Spleen (tissue), 11 donors: ENCODE measurements at regions not wholly inside any gene's neighbourhood (a gene's known extent, or its start where the extent isn't known, plus 50 kb on each side); places are given as distances from the start of the nearest gene placed in this dataset.
A peak's percentile ranks its signal among the peaks of the same experiment; 100 is the strongest.
"Not testable (repeated sequence)": the region's sequence is repeated elsewhere in the genome, so short reads cannot be mapped to it uniquely, and the experiment has no call there.

ENCODE experiments used
- DNase-seq: peaks from one replicate; pipeline ENCODE4 v3.0.0-alpha.2; 2020
- H3K27ac ChIP-seq, 8 donors: fragments of 200-600 bp; sonication (generic) in 7 of 8; 1 replicate in 4 of 8; 2 replicates in 4 of 8; pipeline versions ENCODE4 v1.5.0 to v1.8.0; 2016 to 2021; ENCODE audit warnings: inconsistent platforms in 4 of 8, mild to moderate bottlenecking in 4 of 8, moderate library complexity in 1 of 8
- H3K27me3 ChIP-seq, 7 donors: fragments of 200-600 bp; sonication (generic) in 6 of 7; replicated peaks in 1 of 7; 1 replicate in 4 of 7; 2 replicates in 3 of 7; pipeline versions ENCODE4 v1.5.0 to v1.8.0; 2016 to 2021; ENCODE audit warnings: inconsistent platforms in 3 of 7, mild to moderate bottlenecking in 1 of 7
- H3K36me3 ChIP-seq, 6 donors: fragments of 200-600 bp; sonication (generic) in 5 of 6; 1 replicate in 4 of 6; 2 replicates in 2 of 6; pipeline versions ENCODE4 v1.5.0 to v1.8.0; 2016 to 2021; ENCODE audit warnings: inconsistent platforms in 2 of 6
- H3K4me1 ChIP-seq, 6 donors: fragments of 200-600 bp; sonication (generic) in 5 of 6; 1 replicate in 3 of 6; 2 replicates in 3 of 6; pipeline versions ENCODE4 v1.5.0 to v1.8.0; 2016 to 2021; ENCODE audit warnings: inconsistent platforms in 3 of 6
- H3K4me3 ChIP-seq, 8 donors: fragments of 200-600 bp; sonication (generic) in 7 of 8; 1 replicate in 4 of 8; 2 replicates in 4 of 8; pipeline versions ENCODE4 v1.5.0 to v1.8.0; 2016 to 2021; ENCODE audit warnings: inconsistent platforms in 4 of 8, mild to moderate bottlenecking in 4 of 8, moderate library complexity in 2 of 8
- H3K9me3 ChIP-seq, 8 donors: fragments of 200-600 bp; sonication (generic) in 7 of 8; 1 replicate in 4 of 8; 2 replicates in 4 of 8; pipeline versions ENCODE4 v1.5.0 to v1.8.0; 2016 to 2021; ENCODE audit warnings: inconsistent platforms in 4 of 8
- CTCF ChIP-seq, 11 experiments: fragments of 200-600 bp in 7 of 11; fragments of 450-650 bp in 4 of 11; sonication (generic) in 4 of 11; IDR thresholded peaks in 8 of 11; conservative IDR thresholded peaks in 3 of 11; 1 replicate in 7 of 11; 2 replicates in 4 of 11; pipeline versions ENCODE4 v1.4.0 to v1.8.0; 2016 to 2021; ENCODE audit warnings: antibody characterized with exemption in 11 of 11, inconsistent platforms in 4 of 11, mild to moderate bottlenecking in 1 of 11
- POLR2A ChIP-seq, 3 donors: fragments of 450-650 bp; IDR thresholded peaks; one replicate each; pipeline ENCODE4 v1.5.1; 2017; ENCODE audit warnings: antibody characterized with exemption in 3 of 3, mild to moderate bottlenecking in 1 of 3
- POLR2AphosphoS5 ChIP-seq, 3 donors: sonication (generic); formaldehyde crosslinking; IDR thresholded peaks; one replicate each; pipeline ENCODE4 v1.5.1; 2017; ENCODE audit warnings: antibody characterized with exemption in 3 of 3
- WGBS, 5 donors: extraction: QIAGEN DNeasy Blood & Tissue Kit in 3 of 5; methylation state at CpG; one replicate each; pipeline versions ENCODE4 v1.1.5 to v1.1.7; 2013 to 2018; 5-methylcytosine and 5-hydroxymethylcytosine counted together
- intact Hi-C: fragments of 100-400 bp; cut with DNase I; formaldehyde crosslinking; loops from one replicate; pipeline ENCODE4 v1.15.0; 2023; ENCODE audit warnings: low total_unique reads
- donor health status: healthy with polysubstance abuse.
- donor health status: DM: no; HTN: no; CAD: no; lungs with moderate emphysema.
- donor health status: DM: no; HTN: no; CAD: no.
- donor health status: Bipolar disorder and iron deficiency.
- donor health status: healthy.
- donor health status: DM: no; HTN: no; CAD: no.
- donor health status: DM: yes; HTN: yes; CAD: no.

DNA sequence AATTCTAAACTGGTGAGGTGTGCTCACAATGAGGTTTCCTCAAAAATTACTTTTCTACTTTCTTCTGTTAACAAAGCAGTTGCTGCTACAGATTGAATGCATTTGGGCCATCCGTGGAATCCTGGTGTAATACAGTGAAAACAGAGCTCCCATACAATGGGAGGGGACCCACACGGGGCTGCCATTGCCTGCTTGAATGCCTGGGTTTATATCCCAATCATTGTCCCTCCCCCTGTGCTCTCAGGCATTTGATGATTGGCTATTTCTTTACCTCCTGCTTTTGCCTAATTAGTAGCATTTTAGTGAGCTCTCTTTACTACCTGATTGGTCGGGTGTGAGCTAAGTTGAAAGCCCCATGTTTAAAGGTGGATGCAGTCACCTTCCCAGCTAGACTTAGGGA lies 52.9 kb upstream of the CSF1 start:
- DNase-seq, H3K9me3 ChIP-seq, H3K27me3 ChIP-seq, H3K4me1 ChIP-seq, H3K27ac ChIP-seq, intact Hi-C loops, H3K4me3 ChIP-seq, H3K36me3 ChIP-seq: not testable (repeated sequence)
- 72 to 93% (median 84%) methylated on average over 3 of the region's 3 CpGs for WGBS, 5 donors

- H3K4me3 ChIP-seq, DNase-seq, H3K9me3 ChIP-seq, H3K27me3 ChIP-seq, H3K36me3 ChIP-seq, H3K27ac ChIP-seq, H3K4me1 ChIP-seq, intact Hi-C loops: not testable (repeated sequence)
- 76 to 87% (median 85%) methylated on average over 6 of the region's 6 CpGs for WGBS, 5 donors
These were observed 54.7 kb upstream of the CSF1 start for GRCh38 chr1:109855986-109856385.

DNA sequence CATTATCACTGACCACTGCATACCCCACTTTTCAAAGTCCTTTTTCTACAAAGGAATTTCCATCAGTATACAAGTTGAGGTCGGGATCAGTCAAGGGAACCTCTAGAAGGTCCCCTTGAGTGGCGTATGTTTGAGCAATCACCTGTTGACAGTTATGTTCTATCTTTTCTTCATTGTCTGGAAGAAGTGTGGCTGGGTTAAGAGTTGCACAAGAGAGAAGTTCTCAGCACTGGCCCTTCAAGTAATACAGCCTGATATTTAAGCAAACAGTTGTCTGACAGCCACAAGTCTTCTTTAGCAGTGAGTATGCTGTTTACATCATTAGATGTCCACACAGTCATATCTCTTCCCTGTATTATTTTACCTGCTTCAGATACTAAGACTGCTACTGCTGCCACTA lies 56.7 kb upstream of the CSF1 start:
- H3K9me3 ChIP-seq, H3K27me3 ChIP-seq, DNase-seq, intact Hi-C loops, H3K36me3 ChIP-seq, H3K4me3 ChIP-seq, H3K4me1 ChIP-seq: not testable (repeated sequence)
- whole genome bisulfite sequencing, 5 donors = 48 to 84% (median 76%) methylated on average over 2 of the region's 2 CpGs
- peak overlapping the region in 4 of 8 donors; percentile 29 to 67 (median 49) for H3K27ac ChIP-seq

DNA sequence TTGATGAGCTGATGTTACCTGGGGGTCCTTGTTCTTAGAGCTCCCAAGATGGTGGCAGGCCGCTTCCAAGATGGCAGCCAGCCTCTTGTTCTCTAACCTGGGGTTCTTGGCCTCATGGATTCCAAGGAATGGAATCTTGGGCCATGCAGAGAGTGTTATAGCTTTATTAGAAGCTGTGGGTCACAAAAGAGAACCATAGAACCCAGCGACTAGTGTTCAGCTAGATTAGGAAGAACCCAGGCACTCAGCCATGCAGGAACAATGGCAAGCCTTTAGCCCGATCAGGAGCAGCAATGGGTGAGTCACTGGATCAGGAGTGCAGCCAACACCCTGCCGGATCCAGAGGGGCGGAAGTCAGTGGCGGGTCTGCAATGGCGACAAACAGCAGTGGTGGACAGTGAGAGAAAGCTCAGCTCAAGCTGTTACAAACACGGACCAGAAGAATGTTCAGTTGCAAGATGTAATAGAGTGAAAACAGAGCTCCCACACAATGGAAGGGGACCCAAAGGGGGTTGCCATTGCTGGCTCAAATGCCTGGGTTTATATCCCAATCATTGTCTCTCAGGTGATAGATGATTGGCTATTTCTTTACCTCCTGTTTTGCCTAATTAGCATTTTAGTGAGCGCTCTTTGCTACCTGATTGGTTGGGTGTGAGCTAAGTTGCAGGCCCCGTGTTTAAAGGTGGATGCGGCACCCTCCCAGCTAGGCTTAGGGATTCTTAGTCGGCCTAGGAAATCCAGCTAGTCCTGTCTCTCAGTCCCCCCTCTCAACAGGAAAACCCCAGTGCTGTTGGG lies 58.2 kb upstream of the CSF1 start:
- H3K36me3 ChIP-seq, H3K9me3 ChIP-seq, H3K27me3 ChIP-seq, DNase-seq, H3K4me1 ChIP-seq, H3K27ac ChIP-seq, H3K4me3 ChIP-seq, intact Hi-C loops: not testable (repeated sequence)
- 82 to 96% (median 88%) methylated on average over 12 of the region's 12 CpGs for WGBS, 5 donors

DNA sequence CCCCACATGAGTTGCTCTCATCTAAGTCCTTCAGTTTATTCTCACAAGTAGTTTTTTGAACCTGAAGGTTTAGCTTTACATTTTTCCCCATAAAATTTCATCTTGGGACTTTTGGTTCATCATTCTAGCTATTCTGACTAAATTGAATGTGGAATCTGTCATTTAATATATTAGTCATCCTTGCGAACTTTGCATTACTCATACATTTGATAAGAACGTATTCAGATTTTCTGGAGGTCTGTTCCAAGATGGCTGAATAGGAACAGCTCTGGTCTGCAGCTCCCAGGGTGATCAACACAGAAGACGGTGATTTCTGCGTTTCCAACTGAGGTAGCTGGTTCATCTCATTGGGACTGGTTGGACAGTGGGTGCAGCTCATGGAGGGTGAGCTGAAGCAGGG lies 59.8 kb upstream of the CSF1 start:
- H3K4me3 ChIP-seq = no peak overlapping the region

DNA sequence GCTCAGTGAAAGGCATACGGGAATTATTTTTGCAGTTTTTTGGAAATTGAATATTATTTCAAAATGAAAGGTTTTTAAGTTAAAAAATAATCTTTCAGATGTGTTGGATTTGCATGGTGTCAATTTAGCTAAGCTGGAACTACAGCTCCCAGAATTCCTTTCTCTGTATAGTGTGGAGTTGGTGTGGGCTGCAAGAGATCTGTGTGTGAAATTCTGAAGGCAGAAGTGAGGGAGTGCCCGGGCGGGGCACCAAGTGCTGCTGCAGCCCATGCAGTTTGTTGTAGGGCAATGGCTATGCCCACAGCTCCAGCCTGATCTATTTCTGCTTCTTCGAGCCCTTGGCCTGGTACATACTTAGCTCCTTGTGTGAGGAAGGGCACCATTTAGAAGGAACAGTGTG lies 60.5 kb upstream of the CSF1 start:
- Histone ChIP-seq H3K4me1 (no peaks in the 10 kb centered on the region), H3K4me3 (no peak overlapping the region), H3K27me3 (no peaks in the 10 kb centered on the region), H3K27ac (no peak overlapping the region), H3K36me3 (no peaks in the 10 kb centered on the region), H3K9me3 (no peaks in the 10 kb centered on the region)
- no peak for TF ChIP-seq CTCF (IDR thresholded peaks at IDR 0.05 in 8 of 11, conservative IDR thresholded peaks at IDR 0.05 in 3 of 11)
- TF ChIP-seq POLR2A (IDR thresholded peaks at IDR 0.05) = no peak
- TF ChIP-seq POLR2AphosphoS5 (IDR thresholded peaks at IDR 0.05) = no peak
- intact Hi-C loops = no loop called here
- 78 to 91% (median 88%) methylated on average over 4 of the region's 4 CpGs for WGBS, 5 donors
- no peak for DNase-seq

More for the DNA sequence above, 59.8 kb upstream of the CSF1 start:
- intact Hi-C loops = no loop called here
- no peak overlapping the region for H3K27ac ChIP-seq
- no peaks in the 10 kb centered on the region for H3K27me3 ChIP-seq
- H3K36me3 ChIP-seq = no peaks in the 10 kb centered on the region
- DNase-seq = no peak
- no peaks in the 10 kb centered on the region for H3K4me1 ChIP-seq
- TF ChIP-seq POLR2AphosphoS5 (IDR thresholded peaks at IDR 0.05) (no peak), POLR2A (IDR thresholded peaks at IDR 0.05) (no peak), CTCF (IDR thresholded peaks at IDR 0.05 in 8 of 11, conservative IDR thresholded peaks at IDR 0.05 in 3 of 11) (no peak)
- WGBS, 5 donors = 87 to 98% (median 92%) methylated on average over 4 of the region's 4 CpGs
- H3K9me3 ChIP-seq = no peaks in the 10 kb centered on the region
